ENCODE measurements at regions not wholly inside any gene's neighbourhood (a gene's known extent, or its start where the extent isn't known, plus 50 kb on each side); places are given as distances from the start of the nearest gene placed in this dataset.

- Histone ChIP-seq H3K4me3 (ENCODE audit: low read length) (no peak overlapping the region), H3K4me1 (ENCODE audit: low read length) (no peaks in the 10 kb centered on the region), H2AFZ (ENCODE audit: low read length) (no peak overlapping the region), H3K9me2 (replicated peaks; ENCODE audit: insufficient read depth, low read length) (no peaks in the 10 kb centered on the region), H4K20me1 (ENCODE audit: insufficient read depth, low read depth, low read length) (no peaks in the 10 kb centered on the region), H3K36me3 (ENCODE audit: insufficient read depth, low read length) (no peaks in the 10 kb centered on the region), H3K79me2 (ENCODE audit: low read length) (no peaks in the 10 kb centered on the region), H3K9me3 (ENCODE audit: low read length) (no peaks in the 10 kb centered on the region), H3K9ac (ENCODE audit: low read length) (no peak overlapping the region), H3K4me2 (ENCODE audit: low read depth, low read length, poor library complexity, severe bottlenecking) (no peak overlapping the region), H3K27ac (ENCODE audit: low read length) (no peak overlapping the region), H3K27me3 (ENCODE audit: low read length) (no peaks in the 10 kb centered on the region)
- DNase-seq: no peak
Measured at GRCh38 chr16:65989861-65990604, 376.5 kb upstream of the CDH5 start.

- no peaks in the 10 kb centered on the region for H3K79me2 ChIP-seq (ENCODE audit: low read length)
- no peak overlapping the region for H3K27ac ChIP-seq (ENCODE audit: low read length)
- no peak overlapping the region for H3K4me2 ChIP-seq (ENCODE audit: low read depth, low read length, poor library complexity, severe bottlenecking)
- H3K4me3 ChIP-seq (ENCODE audit: low read length): no peak overlapping the region
- no peaks in the 10 kb centered on the region for H3K4me1 ChIP-seq (ENCODE audit: low read length)
- no peaks in the 10 kb centered on the region for H3K27me3 ChIP-seq (ENCODE audit: low read length)
- no peaks in the 10 kb centered on the region for H4K20me1 ChIP-seq (ENCODE audit: insufficient read depth, low read depth, low read length)
- no peak for DNase-seq
- no peaks in the 10 kb centered on the region for H3K36me3 ChIP-seq (ENCODE audit: insufficient read depth, low read length)
- no peak overlapping the region for H2AFZ ChIP-seq (ENCODE audit: low read length)
- H3K9me3 ChIP-seq (ENCODE audit: low read length): no peaks in the 10 kb centered on the region
- H3K9ac ChIP-seq (ENCODE audit: low read length): no peak overlapping the region
- H3K9me2 ChIP-seq (replicated peaks; ENCODE audit: insufficient read depth, low read length): no peaks in the 10 kb centered on the region
Measured at GRCh38 chr16:65988024-65988595, 378.4 kb upstream of the CDH5 start.

- Histone ChIP-seq H4K20me1 (ENCODE audit: insufficient read depth, low read depth, low read length) (no peaks in the 10 kb centered on the region), H3K9me3 (ENCODE audit: low read length) (no peaks in the 10 kb centered on the region), H3K9me2 (replicated peaks; ENCODE audit: insufficient read depth, low read length) (no peaks in the 10 kb centered on the region), H3K4me3 (ENCODE audit: low read length) (no peak overlapping the region), H3K79me2 (ENCODE audit: low read length) (no peaks in the 10 kb centered on the region), H3K27ac (ENCODE audit: low read length) (no peak overlapping the region), H3K27me3 (ENCODE audit: low read length) (no peaks in the 10 kb centered on the region), H3K4me2 (ENCODE audit: low read depth, low read length, poor library complexity, severe bottlenecking) (no peak overlapping the region), H3K4me1 (ENCODE audit: low read length) (no peaks in the 10 kb centered on the region), H2AFZ (ENCODE audit: low read length) (no peak overlapping the region), H3K36me3 (ENCODE audit: insufficient read depth, low read length) (no peaks in the 10 kb centered on the region), H3K9ac (ENCODE audit: low read length) (no peak overlapping the region)
- no peak for DNase-seq
Measured at GRCh38 chr16:65984296-65984695, 382.2 kb upstream of the CDH5 start.

GRCh38 chr16:65981057-65981456, 385.4 kb upstream of the CDH5 start:
- Histone ChIP-seq H3K79me2 (ENCODE audit: low read length) (no peaks in the 10 kb centered on the region), H3K9me2 (replicated peaks; ENCODE audit: insufficient read depth, low read length) (no peaks in the 10 kb centered on the region), H3K4me2 (ENCODE audit: low read depth, low read length, poor library complexity, severe bottlenecking) (no peak overlapping the region), H3K9ac (ENCODE audit: low read length) (no peak overlapping the region), H3K36me3 (ENCODE audit: insufficient read depth, low read length) (no peaks in the 10 kb centered on the region), H3K4me1 (ENCODE audit: low read length) (no peaks in the 10 kb centered on the region), H3K4me3 (ENCODE audit: low read length) (no peak overlapping the region), H4K20me1 (ENCODE audit: insufficient read depth, low read depth, low read length) (no peaks in the 10 kb centered on the region), H3K27ac (ENCODE audit: low read length) (no peak overlapping the region), H3K27me3 (ENCODE audit: low read length) (no peaks in the 10 kb centered on the region), H2AFZ (ENCODE audit: low read length) (no peak overlapping the region), H3K9me3 (ENCODE audit: low read length) (no peaks in the 10 kb centered on the region)
- DNase-seq: no peak

GRCh38 chr16:65975049-65975708, 391.3 kb upstream of the CDH5 start:
- peak; percentile 53 for DNase-seq
- Histone ChIP-seq H3K4me2 (ENCODE audit: low read depth, low read length, poor library complexity, severe bottlenecking) (no peak overlapping the region), H3K9ac (ENCODE audit: low read length) (no peak overlapping the region), H3K27me3 (ENCODE audit: low read length) (no peaks in the 10 kb centered on the region), H3K9me3 (ENCODE audit: low read length) (no peaks in the 10 kb centered on the region), H3K4me3 (ENCODE audit: low read length) (no peak overlapping the region), H3K4me1 (ENCODE audit: low read length) (no peaks in the 10 kb centered on the region), H3K27ac (ENCODE audit: low read length) (no peak overlapping the region), H2AFZ (ENCODE audit: low read length) (no peak overlapping the region), H4K20me1 (ENCODE audit: insufficient read depth, low read depth, low read length) (no peaks in the 10 kb centered on the region), H3K36me3 (ENCODE audit: insufficient read depth, low read length) (no peaks in the 10 kb centered on the region), H3K79me2 (ENCODE audit: low read length) (no peaks in the 10 kb centered on the region), H3K9me2 (replicated peaks; ENCODE audit: insufficient read depth, low read length) (no peaks in the 10 kb centered on the region)

- H3K79me2 ChIP-seq (ENCODE audit: low read length): no peaks in the 10 kb centered on the region
- no peaks in the 10 kb centered on the region for H3K4me1 ChIP-seq (ENCODE audit: low read length)
- H3K36me3 ChIP-seq (ENCODE audit: insufficient read depth, low read length): no peaks in the 10 kb centered on the region
- no peak overlapping the region for H3K4me2 ChIP-seq (ENCODE audit: low read depth, low read length, poor library complexity, severe bottlenecking)
- no peak overlapping the region for H3K9ac ChIP-seq (ENCODE audit: low read length)
- no peak for DNase-seq
- no peak overlapping the region for H3K4me3 ChIP-seq (ENCODE audit: low read length)
- no peaks in the 10 kb centered on the region for H3K9me2 ChIP-seq (replicated peaks; ENCODE audit: insufficient read depth, low read length)
- H3K9me3 ChIP-seq (ENCODE audit: low read length): no peaks in the 10 kb centered on the region
- no peaks in the 10 kb centered on the region for H3K27me3 ChIP-seq (ENCODE audit: low read length)
- no peak overlapping the region for H2AFZ ChIP-seq (ENCODE audit: low read length)
- H4K20me1 ChIP-seq (ENCODE audit: insufficient read depth, low read depth, low read length): no peaks in the 10 kb centered on the region
- H3K27ac ChIP-seq (ENCODE audit: low read length): no peak overlapping the region
Measured at GRCh38 chr16:65967376-65967775, 399.1 kb upstream of the CDH5 start.

GRCh38 chr16:65965628-65966027, 400.9 kb upstream of the CDH5 start:
- no peak overlapping the region for H3K4me3 ChIP-seq (ENCODE audit: low read length)
- no peak for DNase-seq
- H3K36me3 ChIP-seq (ENCODE audit: insufficient read depth, low read length): no peaks in the 10 kb centered on the region
- H3K9ac ChIP-seq (ENCODE audit: low read length): no peak overlapping the region
- H3K4me1 ChIP-seq (ENCODE audit: low read length): no peaks in the 10 kb centered on the region
- no peak overlapping the region for H3K27ac ChIP-seq (ENCODE audit: low read length)
- H2AFZ ChIP-seq (ENCODE audit: low read length): no peak overlapping the region
- H3K79me2 ChIP-seq (ENCODE audit: low read length): no peaks in the 10 kb centered on the region
- H3K4me2 ChIP-seq (ENCODE audit: low read depth, low read length, poor library complexity, severe bottlenecking): no peak overlapping the region
- H3K9me2 ChIP-seq (replicated peaks; ENCODE audit: insufficient read depth, low read length): no peaks in the 10 kb centered on the region
- H4K20me1 ChIP-seq (ENCODE audit: insufficient read depth, low read depth, low read length): no peaks in the 10 kb centered on the region
- no peaks in the 10 kb centered on the region for H3K27me3 ChIP-seq (ENCODE audit: low read length)
- no peaks in the 10 kb centered on the region for H3K9me3 ChIP-seq (ENCODE audit: low read length)

- Histone ChIP-seq H2AFZ (ENCODE audit: low read length) (no peak overlapping the region), H3K36me3 (ENCODE audit: insufficient read depth, low read length) (no peaks in the 10 kb centered on the region), H4K20me1 (ENCODE audit: insufficient read depth, low read depth, low read length) (no peaks in the 10 kb centered on the region), H3K4me1 (ENCODE audit: low read length) (no peaks in the 10 kb centered on the region), H3K4me2 (ENCODE audit: low read depth, low read length, poor library complexity, severe bottlenecking) (no peak overlapping the region), H3K9me2 (replicated peaks; ENCODE audit: insufficient read depth, low read length) (no peaks in the 10 kb centered on the region), H3K9ac (ENCODE audit: low read length) (no peak overlapping the region), H3K27ac (ENCODE audit: low read length) (no peak overlapping the region), H3K9me3 (ENCODE audit: low read length) (no peaks in the 10 kb centered on the region), H3K4me3 (ENCODE audit: low read length) (no peak overlapping the region), H3K27me3 (ENCODE audit: low read length) (no peaks in the 10 kb centered on the region), H3K79me2 (ENCODE audit: low read length) (no peaks in the 10 kb centered on the region)
- DNase-seq: no peak
Measured at GRCh38 chr16:65964752-65965151, 401.7 kb upstream of the CDH5 start.

Data from Karpas-422 (cell line).